Gastrocnemius medialis (tissue), 4 donors: ENCODE measurements at regions not wholly inside any gene's neighbourhood (a gene's known extent, or its start where the extent isn't known, plus 50 kb on each side); places are given as distances from the start of the nearest gene placed in this dataset.

Experiments
- POLR2A ChIP-seq, 2 donors: fragments of 450-650 bp; IDR thresholded peaks; one replicate each; pipeline ENCODE4 v1.6.1; 2017; ENCODE audit warnings: antibody characterized with exemption in 2 of 2, mild to moderate bottlenecking in 2 of 2, moderate library complexity in 2 of 2
- TF ChIP-seq, protein P1 (sequence below), 5 experiments: fragments of 450-650 bp in 3 of 5; fragments of 200-600 bp in 2 of 5; sonication (generic) in 2 of 5; IDR thresholded peaks in 4 of 5; conservative IDR thresholded peaks in 1 of 5; 1 replicate in 4 of 5; 2 replicates in 1 of 5; pipeline ENCODE4 v1.5.1; 2016 to 2019; ENCODE audit warnings: antibody characterized with exemption in 5 of 5, mild to moderate bottlenecking in 3 of 5, moderate library complexity in 3 of 5

GRCh38 chr3:159679900-159680299 lies 308.7 kb upstream of the IL12A start:
- TF ChIP-seq, protein P1, sequence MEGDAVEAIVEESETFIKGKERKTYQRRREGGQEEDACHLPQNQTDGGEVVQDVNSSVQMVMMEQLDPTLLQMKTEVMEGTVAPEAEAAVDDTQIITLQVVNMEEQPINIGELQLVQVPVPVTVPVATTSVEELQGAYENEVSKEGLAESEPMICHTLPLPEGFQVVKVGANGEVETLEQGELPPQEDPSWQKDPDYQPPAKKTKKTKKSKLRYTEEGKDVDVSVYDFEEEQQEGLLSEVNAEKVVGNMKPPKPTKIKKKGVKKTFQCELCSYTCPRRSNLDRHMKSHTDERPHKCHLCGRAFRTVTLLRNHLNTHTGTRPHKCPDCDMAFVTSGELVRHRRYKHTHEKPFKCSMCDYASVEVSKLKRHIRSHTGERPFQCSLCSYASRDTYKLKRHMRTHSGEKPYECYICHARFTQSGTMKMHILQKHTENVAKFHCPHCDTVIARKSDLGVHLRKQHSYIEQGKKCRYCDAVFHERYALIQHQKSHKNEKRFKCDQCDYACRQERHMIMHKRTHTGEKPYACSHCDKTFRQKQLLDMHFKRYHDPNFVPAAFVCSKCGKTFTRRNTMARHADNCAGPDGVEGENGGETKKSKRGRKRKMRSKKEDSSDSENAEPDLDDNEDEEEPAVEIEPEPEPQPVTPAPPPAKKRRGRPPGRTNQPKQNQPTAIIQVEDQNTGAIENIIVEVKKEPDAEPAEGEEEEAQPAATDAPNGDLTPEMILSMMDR (IDR thresholded peaks at IDR 0.05 in 4 of 5, conservative IDR thresholded peaks at IDR 0.05 in 1 of 5): no peak
- TF ChIP-seq POLR2A (IDR thresholded peaks at IDR 0.05): no peak
